GM21723 (cell line): ENCODE measurements at regions not wholly inside any gene's neighbourhood (a gene's known extent, or its start where the extent isn't known, plus 50 kb on each side); places are given as distances from the start of the nearest gene placed in this dataset.

ENCODE experiments used
- ATAC-seq: cut with Tn5 transposase; IDR thresholded peaks from one replicate; pipeline ENCODE4 v1.9.1; 2021; ENCODE audit warnings: mild to moderate bottlenecking, moderate library complexity; ENCODE audit not compliant: unreplicated experiment

DNA sequence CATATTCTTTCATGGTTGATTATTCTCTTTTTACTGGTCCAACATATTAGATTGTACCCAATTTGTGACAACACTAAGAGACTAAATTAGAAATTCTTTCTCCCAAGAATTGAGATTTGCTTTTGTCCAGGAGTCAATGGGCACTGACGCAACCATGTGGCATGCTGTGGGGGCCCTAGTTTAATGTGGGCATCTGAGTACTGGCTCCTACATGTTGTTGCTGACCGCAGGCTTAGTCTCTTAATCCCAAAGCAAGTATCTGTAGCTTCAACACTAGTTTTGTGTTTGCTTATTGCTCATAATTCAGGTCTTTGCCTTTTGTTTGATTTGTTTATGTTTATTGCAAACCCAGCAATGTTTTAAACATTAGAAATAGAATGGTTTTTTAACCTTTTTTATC lies 263.4 kb upstream of the NDST4 start:
- ATAC-seq = no peak

DNA sequence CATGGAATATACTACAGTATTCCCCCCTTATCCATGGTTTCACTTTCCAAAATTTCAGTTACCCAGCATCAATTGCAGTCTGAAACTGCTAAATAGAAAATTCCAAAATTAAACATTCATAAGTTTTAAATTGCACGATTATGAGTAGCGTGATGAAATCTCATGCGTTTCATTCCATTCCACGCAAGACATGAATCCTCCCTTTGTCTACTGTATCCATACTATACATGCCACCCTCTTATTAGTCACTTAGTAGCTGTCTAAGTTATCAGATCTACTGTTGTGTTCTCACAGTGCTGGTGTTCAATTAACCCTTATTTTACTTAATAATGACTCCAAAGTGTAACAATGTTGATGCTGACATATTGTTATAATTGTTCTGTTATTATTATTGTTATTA lies 261.2 kb upstream of the NDST4 start:
- ATAC-seq = no peak

DNA sequence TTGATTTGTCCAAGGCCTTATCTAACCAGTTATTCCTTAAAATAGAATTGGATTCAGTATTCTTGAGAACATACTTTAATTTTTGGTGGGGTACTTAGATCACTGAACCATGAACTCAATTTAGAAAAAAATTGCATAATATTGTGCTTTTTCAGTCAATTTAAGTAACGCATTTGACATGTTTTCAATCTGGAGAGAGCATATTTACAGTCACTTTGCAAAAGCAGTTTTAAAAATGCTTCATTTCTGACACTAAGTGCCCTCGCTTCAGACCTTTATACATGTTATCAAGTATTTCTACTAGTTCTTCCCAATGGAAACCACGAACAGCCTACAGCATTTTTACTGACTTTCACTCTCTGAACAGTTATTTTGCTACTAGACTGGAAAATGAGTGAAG lies 257.1 kb upstream of the NDST4 start:
- no peak for ATAC-seq

DNA sequence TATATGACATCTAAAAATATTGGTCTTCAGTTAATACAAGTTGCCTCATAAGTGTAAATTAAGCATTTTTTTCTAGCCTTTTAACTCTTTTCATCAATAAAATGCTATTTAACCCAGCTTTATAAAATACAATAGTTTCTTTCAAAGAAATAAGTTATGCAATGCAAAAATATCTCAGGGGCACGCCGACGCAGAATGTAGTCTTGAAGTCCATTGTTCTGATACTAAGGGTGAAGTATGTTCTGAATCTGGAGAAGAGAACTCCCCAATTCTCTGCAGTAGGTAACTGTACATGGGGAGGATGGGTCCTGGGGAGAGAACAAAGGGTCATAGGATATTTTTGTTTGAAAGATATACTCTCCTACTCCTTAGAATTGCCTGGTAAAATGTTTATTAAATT lies 256.6 kb upstream of the NDST4 start:
- ATAC-seq = no peak

DNA sequence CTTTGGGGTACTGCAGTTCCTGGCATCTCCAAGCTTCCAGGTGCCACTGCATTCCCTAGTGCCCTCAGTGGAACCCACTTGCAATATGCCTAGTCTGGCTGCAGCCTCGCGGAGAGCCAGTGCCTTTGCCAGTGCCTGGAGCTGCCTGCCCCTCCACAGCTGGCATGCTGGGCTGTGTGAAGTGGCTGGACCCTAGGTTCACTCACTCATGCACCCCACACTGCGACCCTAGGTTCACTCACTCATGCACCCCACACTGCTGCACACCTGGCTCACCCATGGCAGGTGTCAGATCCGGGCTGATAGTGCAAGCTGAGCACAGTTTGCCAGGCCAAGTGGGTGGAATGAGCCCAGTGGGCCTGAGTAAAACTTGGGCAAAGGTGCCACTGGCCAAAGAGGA lies 253.0 kb upstream of the NDST4 start:
- no peak for ATAC-seq

DNA sequence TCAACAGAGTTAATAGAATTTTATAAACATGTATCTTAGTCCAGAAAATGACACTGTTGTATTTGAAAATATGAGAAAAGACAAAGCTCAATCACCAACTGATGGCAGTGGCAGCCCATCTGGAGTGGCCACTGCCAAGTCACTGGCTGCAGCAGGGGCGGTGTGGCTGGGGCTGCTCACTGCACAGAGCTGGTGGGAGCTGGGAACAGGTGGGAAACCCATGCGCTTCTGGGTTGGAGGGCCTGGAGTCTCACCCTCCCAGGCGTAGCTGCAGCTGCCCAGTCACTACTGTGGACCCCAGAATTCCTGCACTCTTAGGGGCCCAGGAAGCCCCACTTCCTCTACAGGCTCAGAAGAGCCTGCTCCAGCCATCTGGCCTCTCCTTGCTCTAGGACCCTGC lies 251.8 kb upstream of the NDST4 start:
- ATAC-seq = no peak

DNA sequence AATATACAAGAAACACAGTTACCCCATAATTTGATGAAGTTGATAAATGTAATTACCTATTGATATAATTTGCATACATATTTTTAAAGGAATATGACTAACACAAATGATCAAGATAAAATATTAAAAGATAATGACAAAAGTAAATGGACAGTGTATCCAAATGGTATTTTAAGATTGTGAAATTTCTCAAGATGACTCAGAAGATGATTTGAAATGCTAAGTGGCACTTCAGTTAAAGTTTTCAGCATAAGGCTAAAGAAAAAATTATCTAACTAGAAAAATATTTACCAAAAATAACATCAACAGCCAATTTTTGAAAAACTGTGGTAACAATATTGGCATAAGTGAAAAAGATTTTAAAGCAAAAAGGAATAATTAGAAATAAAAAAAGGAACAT lies 248.4 kb upstream of the NDST4 start:
- ATAC-seq = no peak

DNA sequence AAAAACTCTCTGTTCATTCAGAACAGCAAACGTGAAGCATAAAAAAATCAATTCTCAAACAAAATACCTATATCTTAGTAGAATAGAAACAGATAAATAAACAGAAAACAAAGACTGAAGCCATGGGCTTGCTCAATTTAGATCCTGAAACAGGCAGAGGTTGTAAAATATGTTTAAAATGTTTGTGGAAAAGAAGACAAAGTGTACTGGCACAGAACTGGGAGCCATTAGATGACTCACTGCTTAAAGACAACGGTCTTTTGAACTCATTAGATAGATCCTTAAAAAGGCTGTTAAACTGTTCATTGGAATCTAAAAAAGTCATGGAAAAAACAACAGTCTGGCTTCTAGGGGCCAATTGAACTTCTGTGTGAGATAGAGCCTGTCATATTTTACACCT lies 247.0 kb upstream of the NDST4 start:
- ATAC-seq = no peak

DNA sequence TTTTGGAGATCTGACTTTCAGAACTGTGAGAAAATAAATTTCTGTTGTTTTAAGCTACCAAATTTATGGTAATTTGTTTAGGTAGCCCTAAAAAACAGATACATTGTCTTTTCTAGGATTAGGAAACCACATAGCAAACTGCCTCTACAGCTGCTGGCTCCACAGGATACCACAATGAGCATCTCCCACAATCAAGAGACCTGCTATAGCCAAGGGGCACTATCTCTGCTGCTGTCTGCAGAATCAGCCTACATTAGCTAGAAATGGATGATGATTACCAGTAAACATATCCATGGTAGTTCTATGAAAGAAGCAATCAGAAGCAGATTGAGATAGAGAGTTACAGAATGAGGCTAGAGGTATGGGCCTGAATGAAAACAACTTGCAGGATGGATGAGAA lies 244.4 kb upstream of the NDST4 start:
- ATAC-seq = no peak

DNA sequence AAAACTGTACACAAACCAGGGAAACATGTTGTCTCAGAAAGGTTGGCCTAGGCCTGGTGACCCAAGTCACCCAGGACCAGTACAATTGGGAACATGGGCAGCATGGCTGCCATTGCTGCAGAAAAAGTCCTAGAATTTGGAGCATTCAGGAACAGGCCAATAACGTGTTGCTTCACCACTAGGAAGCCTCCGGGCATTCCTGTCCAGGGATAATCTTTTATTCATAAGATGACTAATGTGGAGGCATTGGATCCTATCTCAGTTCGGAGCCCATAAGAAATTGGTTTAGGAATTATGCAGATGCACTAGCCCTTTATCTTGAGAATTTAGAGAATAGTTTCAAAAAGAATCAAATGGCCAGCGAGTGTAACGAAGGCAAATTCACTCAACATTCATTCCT lies 242.8 kb upstream of the NDST4 start:
- no peak for ATAC-seq

DNA sequence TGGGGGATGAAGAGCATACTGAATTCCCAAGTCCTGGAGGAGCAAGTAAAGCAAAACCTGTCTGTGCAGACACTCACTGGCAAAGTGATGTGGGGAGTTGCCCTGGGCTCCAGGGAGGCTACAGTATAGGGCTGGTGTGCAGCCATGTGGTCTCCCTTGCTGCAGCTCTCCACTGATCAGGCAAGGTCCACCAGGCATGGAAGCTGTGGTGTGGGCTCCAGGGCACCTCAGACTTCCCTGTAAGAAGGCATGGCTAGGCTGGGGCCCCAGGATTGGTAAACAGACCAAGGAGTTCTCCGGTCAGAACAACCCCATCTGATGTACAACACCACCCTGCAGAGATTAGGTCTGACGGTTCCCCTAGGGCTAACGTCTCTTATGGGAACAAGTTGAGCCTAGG lies 241.9 kb upstream of the NDST4 start:
- no peak for ATAC-seq

DNA sequence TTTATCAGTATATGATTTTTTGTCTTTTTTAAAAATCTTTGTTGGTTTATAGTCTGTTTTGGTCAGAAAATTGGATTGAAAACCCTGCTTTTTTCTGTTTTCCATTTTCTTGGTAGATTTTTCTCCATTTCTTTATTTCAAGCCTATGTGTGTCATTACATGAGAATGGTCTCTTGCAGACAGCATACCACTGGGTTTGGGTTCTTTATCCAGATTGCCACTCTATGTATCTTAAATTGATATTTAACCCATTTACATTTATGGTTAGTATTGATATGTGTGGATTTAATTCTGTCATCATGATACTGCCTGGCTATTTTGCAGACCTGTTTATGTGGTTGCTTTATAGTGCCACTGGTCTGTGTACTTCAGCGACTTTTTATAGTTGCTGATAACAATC lies 239.9 kb upstream of the NDST4 start:
- ATAC-seq = no peak

DNA sequence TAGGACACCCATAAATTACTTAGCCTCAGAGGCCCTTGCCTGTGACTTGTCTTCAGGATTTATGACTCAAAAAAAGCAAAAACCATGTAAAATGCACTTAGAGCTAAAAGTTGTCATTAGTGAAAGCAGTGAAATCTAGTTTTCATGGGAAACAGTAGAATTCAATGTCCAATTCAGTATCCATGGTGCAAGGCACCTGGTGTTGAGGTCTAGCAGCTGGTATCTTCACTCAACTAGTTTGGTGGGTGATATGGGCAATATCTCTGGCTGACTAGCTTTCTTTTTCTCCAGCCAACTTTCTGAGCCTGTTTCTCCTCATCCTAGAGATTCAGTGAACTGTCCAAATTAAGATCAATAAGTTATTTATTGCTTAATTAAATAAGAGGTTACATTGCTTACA lies 229.8 kb upstream of the NDST4 start:
- ATAC-seq = no peak

DNA sequence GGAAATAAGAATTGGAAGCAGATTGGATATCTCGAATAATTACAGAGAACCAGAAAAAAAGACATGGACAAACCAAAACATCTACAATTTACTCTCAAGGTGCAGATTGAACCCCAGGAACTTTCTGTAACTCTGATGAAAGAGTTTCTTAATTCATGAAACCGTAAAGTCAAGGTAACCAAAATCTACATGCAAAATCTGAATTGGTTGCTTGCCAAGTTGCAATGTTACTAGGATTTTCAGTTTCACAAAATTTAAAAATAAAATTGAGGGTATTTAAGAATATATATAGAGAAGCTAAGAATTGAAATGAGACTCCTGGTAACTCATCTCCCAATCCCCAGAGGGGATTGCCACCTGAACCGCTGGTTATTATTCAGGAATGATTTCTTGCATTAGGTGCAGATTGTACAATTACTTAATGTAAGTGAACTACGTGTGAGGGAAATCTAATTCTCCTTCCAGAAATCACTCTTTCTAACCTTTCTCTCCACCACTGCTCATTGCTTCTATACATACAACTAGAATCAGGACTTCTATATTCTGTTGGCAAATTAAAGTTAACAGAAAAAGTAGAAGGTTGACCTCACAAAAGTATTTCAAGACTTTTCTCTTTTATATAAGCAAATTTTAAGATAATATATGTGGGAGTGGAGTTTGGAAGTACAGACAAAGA lies 221.5 kb upstream of the NDST4 start:
- ATAC-seq = peak; percentile 65

DNA sequence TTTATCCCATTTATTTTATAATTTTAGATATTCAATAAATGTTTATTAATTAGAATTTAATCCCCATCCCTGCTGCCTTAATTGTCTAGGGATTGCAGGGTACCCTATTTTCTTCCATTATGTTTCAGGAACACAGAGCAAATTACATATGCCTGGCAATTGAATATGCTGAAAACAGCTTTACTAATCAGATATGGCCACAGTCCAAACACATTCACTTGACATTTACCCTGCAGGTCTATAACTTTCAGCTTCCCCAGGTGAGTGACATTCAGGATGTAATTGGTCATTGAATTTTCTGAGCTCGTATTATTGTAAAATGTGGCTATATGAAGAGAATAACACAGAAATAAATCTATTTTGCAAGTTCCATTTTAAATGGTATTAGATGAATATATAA lies 218.7 kb upstream of the NDST4 start:
- no peak for ATAC-seq

DNA sequence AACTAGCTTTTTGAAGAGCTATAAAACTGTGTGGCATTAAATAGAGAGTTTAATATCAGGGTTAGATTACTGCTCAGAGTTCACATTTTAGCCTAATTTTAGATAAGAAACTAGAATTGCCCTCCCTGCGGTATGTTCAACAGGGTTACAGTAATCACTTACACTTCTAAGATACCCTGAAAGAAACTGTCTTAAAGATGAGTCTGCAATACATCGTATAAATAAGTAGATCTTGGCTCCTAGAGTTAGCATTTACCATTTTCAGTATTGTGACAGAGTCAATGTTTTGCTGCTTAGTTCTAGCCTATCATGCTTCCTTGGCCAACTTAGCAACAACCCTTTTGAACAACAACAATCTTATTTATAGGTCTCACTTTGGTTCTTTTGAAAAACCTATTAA lies 217.8 kb upstream of the NDST4 start:
- ATAC-seq = no peak

DNA sequence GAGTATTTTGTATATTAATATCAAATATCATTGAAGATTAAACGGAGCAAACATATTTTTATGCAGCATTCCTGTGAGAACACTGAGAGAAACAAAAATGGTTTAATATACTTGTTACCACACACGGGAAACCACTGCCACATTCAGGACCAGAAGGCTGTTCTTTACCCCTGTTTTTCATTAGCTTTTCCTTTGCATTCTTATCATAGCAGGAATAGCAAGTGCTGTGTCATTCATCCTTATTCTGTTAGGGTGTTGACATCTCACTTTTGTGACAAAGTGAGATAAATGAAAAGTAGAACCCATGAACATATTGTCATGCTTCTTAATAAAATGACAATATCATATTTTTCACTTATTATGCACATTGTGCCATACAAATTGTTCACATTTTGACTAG lies 212.4 kb upstream of the NDST4 start:
- no peak for ATAC-seq

DNA sequence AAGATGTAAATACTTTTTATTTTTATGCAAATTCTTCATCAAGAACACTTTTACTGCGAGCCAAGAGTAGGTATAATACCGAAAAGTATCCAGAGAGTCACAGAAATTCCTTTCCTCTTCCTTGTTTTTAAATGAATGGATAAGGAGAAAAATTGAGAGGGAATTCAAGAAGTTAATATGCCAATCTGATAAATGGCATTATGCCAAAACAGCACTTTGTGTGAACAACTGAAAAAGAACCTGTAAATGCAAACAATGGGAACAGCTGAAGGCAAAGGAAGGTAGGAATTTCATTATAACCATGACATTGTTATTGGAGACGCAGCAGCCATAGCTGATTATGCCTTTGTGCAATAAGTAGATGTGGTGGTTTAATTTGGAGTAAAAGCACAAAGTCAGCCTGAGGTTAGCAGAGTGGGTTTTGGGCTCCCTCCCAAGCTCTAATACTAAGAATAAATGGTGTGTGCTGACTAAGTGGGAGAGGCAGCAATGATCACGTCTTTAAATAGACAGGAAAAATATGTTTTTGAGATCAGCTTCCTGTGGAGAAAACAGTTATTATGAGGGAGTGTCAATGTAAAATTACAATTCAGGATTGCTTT lies 209.8 kb upstream of the NDST4 start:
- ATAC-seq = no peak

DNA sequence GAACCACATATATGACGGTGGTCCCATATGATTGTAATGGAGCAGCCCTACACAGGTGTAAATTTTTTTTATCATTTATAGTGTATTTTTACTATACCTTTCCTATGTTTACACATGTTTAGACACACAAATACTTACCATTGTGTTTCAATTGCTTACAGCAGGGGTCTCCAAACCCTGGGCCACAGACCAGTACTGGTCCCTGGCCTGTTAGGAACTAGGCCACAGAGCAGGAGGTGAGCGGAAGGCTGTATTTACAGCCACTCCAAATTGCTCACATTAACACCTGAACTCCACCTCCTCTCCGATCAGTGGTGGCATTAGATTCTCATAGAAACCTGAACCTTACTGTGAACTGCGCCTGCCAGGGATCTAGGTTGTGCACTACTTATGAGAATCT lies 201.8 kb upstream of the NDST4 start:
- no peak for ATAC-seq

DNA sequence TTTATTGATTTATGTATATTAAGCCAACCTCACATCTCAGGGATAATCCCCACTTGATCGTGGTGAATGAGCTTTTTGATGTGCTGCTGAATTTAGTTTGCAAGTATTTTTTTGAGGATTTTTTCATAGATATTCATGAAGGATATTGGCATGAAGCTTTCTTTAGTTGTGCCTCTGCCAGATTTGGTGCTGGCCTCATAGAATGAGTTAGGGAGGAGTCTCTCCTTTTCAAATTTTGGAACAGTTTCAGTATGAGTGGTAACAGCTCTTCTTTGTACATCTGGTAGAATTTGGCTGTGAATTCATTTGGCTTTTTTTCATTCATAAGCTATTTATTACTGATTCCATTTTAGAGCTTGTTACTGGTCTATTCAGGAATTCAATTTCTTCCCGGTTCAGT lies 197.2 kb upstream of the NDST4 start:
- no peak for ATAC-seq

DNA sequence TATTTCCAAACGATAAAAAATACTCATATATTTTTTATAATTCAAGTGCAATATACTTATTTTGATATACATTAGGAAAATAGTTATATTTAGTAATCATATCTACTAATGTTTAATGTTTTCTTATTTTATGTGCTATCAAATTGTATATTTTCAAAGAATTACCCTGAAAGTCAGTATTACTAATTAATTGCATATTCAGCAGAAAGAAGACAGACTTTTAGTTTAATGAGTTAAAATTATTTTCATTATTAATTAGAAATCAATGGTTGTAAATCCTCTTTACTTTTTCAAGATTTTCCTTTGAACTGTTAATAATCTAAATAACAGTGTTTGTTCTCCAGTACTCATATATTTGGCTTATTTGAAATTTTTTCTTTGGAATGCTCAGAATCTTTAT lies 181.3 kb upstream of the NDST4 start:
- ATAC-seq = no peak

DNA sequence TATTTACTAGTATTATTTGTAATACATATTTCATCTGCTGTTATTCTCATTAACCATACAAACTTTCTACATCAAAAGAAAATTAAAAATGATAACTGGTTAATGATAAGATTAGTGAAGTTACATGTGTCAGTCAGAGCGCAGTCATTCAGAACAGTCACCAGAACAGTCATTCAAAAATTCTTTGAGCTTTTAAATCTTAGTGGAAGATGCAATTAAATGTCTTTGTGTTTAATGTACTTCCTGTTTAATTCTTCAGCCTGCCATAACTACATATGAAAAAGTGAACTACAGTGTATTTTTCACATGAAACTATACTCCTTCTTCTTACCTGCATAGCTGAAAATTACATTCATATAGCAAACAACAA lies 179.7 kb upstream of the NDST4 start:
- ATAC-seq = no peak
